NCI-H748 (cell line): ENCODE measurements at regions not wholly inside any gene's neighbourhood (a gene's known extent, or its start where the extent isn't known, plus 50 kb on each side); places are given as distances from the start of the nearest gene placed in this dataset.
"Not testable (repeated sequence)": the region's sequence is repeated elsewhere in the genome, so short reads cannot be mapped to it uniquely, and the experiment has no call there.

Experiments used
- DNase-seq: peaks from one replicate; lab custom pipeline; 2025; ENCODE audit not compliant: unreplicated experiment; lab: John Stamatoyannopoulos, UW

GRCh38 chr5:57776035-57776434 lies 293.4 kb upstream of the ACTBL2 start:
- DNase-seq, result no peak

DNA sequence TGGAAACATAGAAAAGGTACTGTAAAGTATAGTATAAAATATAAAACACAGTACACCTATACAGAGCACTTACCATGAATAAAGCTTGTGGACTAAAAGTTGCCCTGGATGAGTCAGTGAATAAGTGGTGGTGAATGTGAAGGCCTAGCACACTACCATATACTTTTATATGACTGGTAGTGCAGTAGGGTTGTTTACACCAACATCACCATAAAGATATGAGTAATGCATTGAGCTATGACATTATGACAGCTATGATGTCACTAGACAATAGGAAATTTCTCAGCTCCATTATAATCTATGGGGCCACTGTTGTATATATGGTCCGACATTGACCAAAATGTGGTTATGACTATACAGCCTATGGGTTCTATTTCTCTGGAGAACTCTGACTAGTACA lies 291.8 kb upstream of the ACTBL2 start:
- no peak for DNase-seq

DNA sequence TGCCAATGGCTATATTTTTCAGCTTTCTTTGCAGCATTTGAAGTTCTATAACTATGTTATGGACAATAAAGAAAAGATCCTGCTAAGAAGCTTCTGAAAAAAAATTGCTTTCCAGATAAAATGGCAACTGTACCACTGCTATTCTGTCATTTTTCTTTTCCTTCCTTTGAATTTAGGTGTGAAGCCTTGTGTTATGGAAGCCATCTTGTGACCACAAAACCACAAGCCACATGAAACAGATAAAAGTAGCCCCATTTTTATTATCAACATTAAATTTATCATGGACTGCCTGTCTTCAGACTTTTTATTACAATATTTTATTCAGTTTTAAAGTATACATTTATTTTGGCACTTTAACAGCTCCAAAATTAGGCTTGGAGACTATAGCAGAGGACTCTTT lies 289.9 kb upstream of the ACTBL2 start:
- no peak for DNase-seq

DNA sequence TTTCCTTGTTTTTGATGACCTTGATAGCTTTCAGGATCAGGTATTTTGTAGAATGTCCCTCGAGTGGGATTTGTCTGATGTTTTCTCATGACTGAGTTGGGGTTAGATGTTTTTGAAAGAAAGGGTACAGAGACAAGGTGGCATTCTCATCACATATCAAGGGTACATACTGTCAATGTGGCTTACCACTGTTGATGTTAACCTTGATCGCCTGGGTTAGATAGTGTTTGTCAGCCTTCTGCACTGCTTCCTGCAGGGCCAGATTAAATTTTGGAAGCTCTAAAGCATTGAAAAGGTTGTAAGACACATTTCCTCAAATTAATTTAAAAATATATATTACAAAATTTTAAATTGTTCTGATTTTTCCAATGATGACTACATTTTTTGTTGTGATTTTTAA lies 287.4 kb upstream of the ACTBL2 start:
- no peak for DNase-seq

DNA sequence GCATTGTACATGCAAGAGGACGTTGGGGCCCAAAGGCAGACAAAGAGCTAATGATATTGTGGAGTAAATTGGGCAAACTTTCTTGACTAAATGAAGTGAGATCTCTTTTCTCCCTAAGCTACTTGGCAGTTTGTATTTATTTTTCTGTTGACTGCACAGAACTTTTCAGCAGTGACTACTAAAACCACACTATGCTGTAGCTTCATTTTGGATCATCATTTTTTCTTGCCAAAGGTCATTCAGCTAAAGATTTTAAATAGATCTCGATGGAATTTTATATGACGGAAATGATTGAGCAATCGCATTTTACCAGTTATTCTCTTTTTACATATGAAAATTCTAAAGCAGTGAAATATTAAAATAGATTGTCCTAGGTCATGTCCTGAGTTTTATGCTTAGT lies 286.1 kb upstream of the ACTBL2 start:
- DNase-seq, result no peak

GRCh38 chr5:57764479-57765089 lies 282.0 kb upstream of the ACTBL2 start:
- no peak for DNase-seq

DNA sequence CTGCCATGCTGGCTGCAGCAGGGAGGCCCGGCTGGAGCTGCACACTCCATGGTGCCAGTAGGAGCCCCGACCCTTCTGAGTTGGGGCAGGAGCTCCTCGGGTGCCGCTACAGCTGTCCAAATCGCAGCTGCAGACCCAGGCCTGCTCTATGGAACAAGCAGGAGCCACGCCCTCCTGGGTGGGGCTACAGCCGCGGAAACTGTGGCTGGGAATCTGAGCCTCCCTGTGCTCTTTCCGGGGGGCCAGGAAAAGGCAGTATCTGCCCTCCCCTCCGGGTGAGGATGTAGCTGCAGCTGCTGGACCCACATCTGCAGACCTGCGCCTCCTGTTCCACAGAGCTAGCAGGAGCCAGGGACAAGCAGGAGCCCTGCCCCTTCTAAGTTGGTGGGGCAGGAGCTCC lies 278.9 kb upstream of the ACTBL2 start:
- DNase-seq, result peak; percentile 26

GRCh38 chr5:57754616-57755015 lies 272.0 kb upstream of the ACTBL2 start:
- DNase-seq, result no peak

GRCh38 chr5:57753446-57753845 lies 270.8 kb upstream of the ACTBL2 start:
- DNase-seq, result no peak

- DNase-seq, result no peak
Measured at GRCh38 chr5:57751710-57752109, 269.1 kb upstream of the ACTBL2 start.

- no peak for DNase-seq
Measured at GRCh38 chr5:57750891-57751290, 268.3 kb upstream of the ACTBL2 start.

DNA sequence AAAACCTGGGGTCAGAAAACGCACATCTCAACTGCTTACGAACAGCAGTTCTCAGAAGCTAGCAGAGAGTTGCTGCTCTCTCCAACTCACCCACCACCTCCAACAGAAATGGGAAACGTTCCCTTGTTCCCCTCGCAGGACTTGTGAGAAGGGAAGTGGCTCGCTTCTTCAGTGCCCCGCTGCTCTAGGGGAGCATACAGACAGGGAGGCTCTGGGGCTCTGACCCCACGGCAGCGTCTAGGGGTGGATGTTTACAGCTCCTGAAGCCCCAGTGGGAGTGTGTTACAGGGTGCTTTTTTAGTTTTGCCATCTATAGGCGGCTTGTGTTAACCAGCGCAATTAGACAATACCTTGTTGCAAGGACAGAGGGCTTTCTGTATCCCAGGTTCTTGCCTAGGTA lies 267.7 kb upstream of the ACTBL2 start:
- no peak for DNase-seq

DNA sequence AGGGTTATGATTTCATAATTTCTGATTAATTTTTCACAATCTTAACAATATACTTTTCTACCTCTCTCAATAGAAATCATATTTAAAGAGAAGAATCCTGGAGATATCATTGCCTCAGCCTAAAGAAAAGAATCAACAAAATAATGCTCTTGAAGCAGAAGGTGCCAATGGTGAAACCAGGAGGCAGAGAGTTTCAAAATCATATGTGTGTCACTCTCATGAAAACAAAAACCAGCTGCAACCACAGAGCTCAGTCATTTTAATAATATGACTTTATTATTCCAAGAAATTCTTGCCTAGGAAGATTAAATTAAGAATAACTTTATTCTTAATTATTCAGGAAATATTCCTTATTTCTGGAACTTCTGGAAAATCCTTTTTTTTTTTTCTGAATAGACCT lies 266.8 kb upstream of the ACTBL2 start:
- no peak for DNase-seq

DNA sequence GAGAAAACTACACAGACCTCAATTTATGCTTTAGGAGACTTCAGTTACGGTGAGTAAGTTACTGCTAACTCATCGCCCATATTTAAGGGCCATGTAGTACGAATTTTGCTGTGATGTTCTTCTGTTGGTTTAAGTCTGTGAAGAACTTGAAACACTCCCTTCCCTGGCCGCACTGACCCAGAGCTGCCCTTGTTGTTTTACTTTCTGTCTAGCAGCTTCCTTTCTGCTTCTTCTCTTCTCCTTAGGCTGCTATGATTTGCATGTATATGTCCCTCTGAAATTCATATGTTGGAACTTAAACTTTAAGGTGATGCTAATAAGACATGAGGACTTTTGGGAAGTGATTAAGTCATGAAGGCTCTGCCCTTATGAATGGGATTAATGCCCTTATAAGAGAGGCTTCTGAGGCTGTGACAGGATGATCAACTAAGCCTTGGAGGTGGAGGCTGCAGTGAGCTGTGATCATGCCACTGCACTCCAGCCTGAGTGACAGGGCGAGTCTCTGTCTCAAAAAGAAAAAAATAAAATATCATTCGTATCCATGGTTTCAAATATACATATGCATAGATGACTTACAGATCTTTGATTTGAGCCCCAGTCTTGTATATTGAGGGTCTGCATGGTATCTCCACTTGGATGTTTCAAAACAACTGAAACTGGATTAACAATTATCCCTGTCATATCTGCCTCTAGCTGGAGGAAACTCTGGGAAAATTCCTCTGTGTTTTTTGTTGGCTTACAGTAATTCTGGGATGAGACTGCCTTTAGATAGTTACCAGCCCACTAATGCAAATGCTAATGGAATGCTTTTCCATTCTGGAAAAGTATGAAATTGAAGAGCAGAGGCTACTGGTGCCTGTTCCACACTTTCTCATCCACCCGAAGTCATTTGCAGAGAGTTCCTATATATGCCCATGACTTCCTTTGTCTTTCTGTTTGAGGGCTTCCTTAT lies 263.4 kb upstream of the ACTBL2 start:
- DNase-seq, result no peak

DNA sequence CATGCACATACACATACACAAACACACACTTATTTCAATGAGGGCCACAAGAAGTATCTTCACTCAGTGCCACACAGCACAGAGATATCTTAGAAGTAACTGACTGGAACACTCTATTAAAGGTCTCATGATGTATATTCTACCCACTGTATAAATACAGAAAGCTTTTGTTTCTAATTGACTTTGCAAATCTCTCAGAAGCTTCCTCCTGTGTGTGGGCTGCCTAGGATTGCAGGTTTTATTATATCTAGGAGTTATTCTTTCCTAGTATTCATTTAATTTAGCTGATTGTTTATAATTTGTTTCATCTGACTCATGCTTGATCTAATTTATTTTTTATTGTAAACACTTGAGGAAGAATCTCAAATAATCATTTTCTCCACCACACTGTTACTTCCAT lies 262.4 kb upstream of the ACTBL2 start:
- no peak for DNase-seq

- DNase-seq, result no peak
Measured at GRCh38 chr5:57741336-57741735, 258.7 kb upstream of the ACTBL2 start.

GRCh38 chr5:57738787-57739186 lies 256.2 kb upstream of the ACTBL2 start:
- no peak for DNase-seq

- no peak for DNase-seq
Measured at GRCh38 chr5:57738301-57738700, 255.7 kb upstream of the ACTBL2 start.

DNA sequence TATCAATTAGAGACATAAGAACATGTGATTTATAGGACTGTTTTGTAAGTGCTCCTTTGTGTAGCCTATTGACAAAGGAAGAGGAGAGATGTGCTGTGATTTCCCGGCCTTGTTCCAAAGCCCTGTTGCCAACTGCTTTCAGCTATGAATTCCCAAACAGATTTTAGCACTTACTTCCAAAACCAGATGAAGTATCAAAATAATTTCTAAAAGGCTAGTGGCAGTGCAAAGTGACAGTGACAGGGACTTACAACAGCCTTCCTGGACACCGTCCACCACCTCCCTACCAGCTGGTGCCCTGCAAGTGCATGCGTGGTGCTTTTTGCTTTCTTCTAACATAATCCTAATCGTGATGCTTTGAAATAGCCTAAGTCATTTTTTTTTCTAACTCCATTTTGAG lies 254.1 kb upstream of the ACTBL2 start:
- no peak for DNase-seq

DNA sequence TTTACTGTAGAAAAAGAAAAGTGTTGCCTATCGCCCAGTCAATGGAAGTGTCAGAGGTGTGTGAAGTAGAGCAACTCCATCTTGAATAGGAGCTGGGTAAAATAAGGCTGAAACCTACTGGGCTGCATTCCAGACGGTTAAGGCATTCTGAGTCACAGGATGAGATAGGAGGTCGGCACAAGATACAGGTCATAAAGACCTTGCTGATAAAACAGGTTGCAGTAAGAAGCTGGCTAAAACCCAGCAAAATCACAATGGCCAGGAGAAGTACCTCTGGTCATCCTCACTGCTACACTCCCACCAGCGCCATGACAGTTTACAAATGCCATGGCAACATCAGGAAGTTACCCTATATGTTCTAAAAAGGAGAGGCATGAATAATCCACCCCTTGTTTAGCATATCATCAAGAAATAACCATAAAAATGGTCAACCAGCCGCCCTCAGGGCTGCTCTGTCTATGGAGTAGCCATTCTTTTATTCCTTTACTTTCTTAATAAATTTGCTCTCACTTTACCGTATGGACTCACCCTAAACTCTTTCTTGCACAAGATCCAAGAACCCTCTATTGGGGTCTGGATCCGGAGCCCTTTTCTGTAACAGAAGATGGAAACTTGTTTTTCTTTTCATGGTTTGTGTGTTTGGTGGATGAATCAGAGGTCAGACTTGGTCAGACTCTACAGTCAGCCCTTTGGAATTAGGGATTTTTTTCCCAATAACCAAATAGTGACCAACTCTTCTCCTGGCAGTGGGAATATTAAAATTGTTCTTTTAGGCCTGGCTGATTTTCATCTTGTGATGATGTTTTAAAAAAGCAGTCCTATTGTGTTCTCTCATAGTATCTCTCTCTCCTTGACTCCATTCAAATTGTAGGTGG lies 252.9 kb upstream of the ACTBL2 start:
- DNase-seq, result not testable (repeated sequence)

- no peak for DNase-seq
Measured at GRCh38 chr5:57734296-57734695, 251.7 kb upstream of the ACTBL2 start.

DNA sequence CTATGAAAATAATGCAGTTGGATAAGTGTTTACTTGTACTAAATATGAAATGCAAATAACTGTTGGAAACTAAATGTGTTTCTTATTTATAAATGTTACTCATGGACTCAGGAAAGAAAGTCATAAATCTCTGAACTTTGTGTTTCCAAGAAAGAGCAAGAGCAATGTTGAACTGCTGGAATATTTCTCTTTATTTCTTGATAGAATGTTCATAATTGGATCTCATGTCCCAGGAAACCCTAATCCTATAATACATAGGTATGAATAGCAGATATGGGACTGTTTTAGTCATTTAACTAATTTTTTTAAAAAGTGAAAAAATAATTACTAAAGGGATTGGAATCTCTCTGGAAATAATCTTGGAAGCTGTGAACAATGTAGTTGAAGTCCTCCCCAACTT lies 245.0 kb upstream of the ACTBL2 start:
- no peak for DNase-seq
